H9 (cell line): ENCODE measurements at regions not wholly inside any gene's neighbourhood (a gene's known extent, or its start where the extent isn't known, plus 50 kb on each side); places are given as distances from the start of the nearest gene placed in this dataset.

Experiments
- DNase-seq: peaks from one replicate; pipeline ENCODE4 v3.0.0-alpha.2; 2017
- H2AFZ ChIP-seq: one replicate; pipeline ENCODE4 v1.6.1; 2013; ENCODE audit warnings: mild to moderate bottlenecking, low read length, control low read depth, moderate library complexity
- H2AK5ac ChIP-seq: 2 replicates; pipeline ENCODE4 v1.6.1; 2013; ENCODE audit warnings: low read length, control low read depth, mixed read lengths; ENCODE audit not compliant: insufficient read length
- H2BK120ac ChIP-seq: one replicate; pipeline ENCODE4 v1.6.1; 2013; ENCODE audit warnings: low read depth, mild to moderate bottlenecking, low read length, control low read depth, inconsistent platforms; ENCODE audit not compliant: poor library complexity, severe bottlenecking
- H2BK12ac ChIP-seq: 2 replicates; pipeline ENCODE4 v1.6.1; 2013; ENCODE audit warnings: low read length, control low read depth, mixed read lengths, low read depth; ENCODE audit not compliant: insufficient read length
- H2BK15ac ChIP-seq: 2 replicates; pipeline ENCODE4 v1.6.1; 2013; ENCODE audit warnings: low read depth, low read length, control low read depth
- H2BK20ac ChIP-seq: one replicate; pipeline ENCODE4 v1.6.1; 2013; ENCODE audit warnings: low read depth, mild to moderate bottlenecking, low read length, control low read depth, inconsistent platforms; ENCODE audit not compliant: poor library complexity, severe bottlenecking
- H2BK5ac ChIP-seq: 2 replicates; pipeline ENCODE4 v1.6.1; 2013; ENCODE audit warnings: low read length, control low read depth, mixed read lengths; ENCODE audit not compliant: insufficient read length
- H3K14ac ChIP-seq: 2 replicates; pipeline ENCODE4 v1.6.1; 2013; ENCODE audit warnings: low read length, control low read depth; ENCODE audit not compliant: insufficient read depth
- H3K18ac ChIP-seq: 2 replicates; pipeline ENCODE4 v1.6.1; 2013; ENCODE audit warnings: low read depth, mild to moderate bottlenecking, mixed read lengths, low read length, control low read depth; ENCODE audit not compliant: insufficient read length
- H3K23ac ChIP-seq: 2 replicates; pipeline ENCODE4 v1.6.1; 2013; ENCODE audit warnings: low read length, control low read depth, mixed read lengths, low read depth; ENCODE audit not compliant: insufficient read length
- H3K23me2 ChIP-seq: 2 replicates; pipeline ENCODE4 v1.6.1; 2013; ENCODE audit warnings: low read depth, mild to moderate bottlenecking, mixed read lengths, low read length, control low read depth; ENCODE audit not compliant: insufficient read length, poor library complexity, severe bottlenecking
- H3K27ac ChIP-seq: 2 replicates; pipeline ENCODE4 v1.5.1; 2013; ENCODE audit warnings: low read length, control low read depth, mixed read lengths, low read depth; ENCODE audit not compliant: insufficient read length
- H3K27me3 ChIP-seq: 2 replicates; pipeline ENCODE4 v1.6.1; 2013; ENCODE audit warnings: low read length, control low read depth, inconsistent platforms; ENCODE audit not compliant: insufficient read depth
- H3K4ac ChIP-seq: 2 replicates; pipeline ENCODE4 v1.6.1; 2013; ENCODE audit warnings: low read depth, mild to moderate bottlenecking, control low read depth, inconsistent platforms, low read length, moderate library complexity
- H3K4me1 ChIP-seq: 2 replicates; pipeline ENCODE4 v1.6.1; 2013; ENCODE audit warnings: low read length, control low read depth, inconsistent platforms; ENCODE audit not compliant: insufficient read depth
- H3K4me2 ChIP-seq: 2 replicates; pipeline ENCODE4 v1.6.1; 2013; ENCODE audit warnings: low read length, control low read depth, mixed read lengths; ENCODE audit not compliant: insufficient read length, insufficient read depth
- H3K56ac ChIP-seq: 2 replicates; pipeline ENCODE4 v1.6.1; 2013; ENCODE audit warnings: low read depth, mild to moderate bottlenecking, mixed read lengths, low read length, control low read depth; ENCODE audit not compliant: insufficient read length
- H3K79me1 ChIP-seq: 2 replicates; pipeline ENCODE4 v1.6.1; 2013; ENCODE audit warnings: low read depth, mild to moderate bottlenecking, moderate library complexity, low read length, control low read depth, inconsistent platforms; ENCODE audit not compliant: insufficient read depth, poor library complexity, severe bottlenecking
- H3K79me2 ChIP-seq: 2 replicates; pipeline ENCODE4 v1.6.1; 2013; ENCODE audit warnings: low read length, control low read depth, inconsistent platforms; ENCODE audit not compliant: insufficient read depth
- H3K9ac ChIP-seq: 2 replicates; pipeline ENCODE4 v1.6.1; 2013; ENCODE audit warnings: low read length, control low read depth, mixed read lengths; ENCODE audit not compliant: insufficient read length; ENCODE audit errors: extremely low read depth
- H3K9me3 ChIP-seq: one replicate; pipeline ENCODE4 v1.6.1; 2013; ENCODE audit warnings: low read depth, low read length, inconsistent platforms; ENCODE audit not compliant: control insufficient read depth
- H3T11ph ChIP-seq: one replicate; pipeline ENCODE4 v1.6.1; 2013; ENCODE audit warnings: mild to moderate bottlenecking, low read length, control low read depth, inconsistent platforms
- H4K20me1 ChIP-seq: one replicate; pipeline ENCODE4 v1.6.1; 2013; ENCODE audit not compliant: control insufficient read depth, insufficient read length, insufficient read depth
- H4K5ac ChIP-seq: 2 replicates; pipeline ENCODE4 v1.6.1; 2013; ENCODE audit warnings: low read depth, mild to moderate bottlenecking, mixed read lengths, low read length, control low read depth; ENCODE audit not compliant: insufficient read length
- H4K8ac ChIP-seq: replicated peaks from 2 replicates; pipeline ENCODE4 v1.6.1; 2013; ENCODE audit warnings: low read length, control low read depth, mixed read lengths, low read depth; ENCODE audit not compliant: insufficient read length
- H4K91ac ChIP-seq: 2 replicates; pipeline ENCODE4 v1.6.1; 2013; ENCODE audit warnings: low read depth, mild to moderate bottlenecking, moderate library complexity, mixed read lengths, low read length, control low read depth; ENCODE audit not compliant: insufficient read length
- H3K27ac Mint-ChIP-seq, 3 experiments: 2 replicates in 2 of 3; 3 replicates in 1 of 3; pipeline ENCODE4 v1.8.0; 2020 to 2021; ENCODE audit warnings: mixed read lengths in 3 of 3, mild to moderate bottlenecking in 1 of 3, moderate library complexity in 1 of 3
- H3K27me3 Mint-ChIP-seq: 2 replicates; pipeline ENCODE4 v1.8.0; 2021; ENCODE audit warnings: low read depth, mild to moderate bottlenecking, moderate library complexity, mixed read lengths
- H3K36me3 Mint-ChIP-seq, 3 experiments: 2 replicates in 2 of 3; 3 replicates in 1 of 3; pipeline ENCODE4 v1.8.0; 2020 to 2021; ENCODE audit warnings: low read depth in 3 of 3, mixed read lengths in 3 of 3; ENCODE audit not compliant: insufficient read depth in 1 of 3
- H3K4me1 Mint-ChIP-seq, 2 experiments: 2 replicates each; pipeline ENCODE4 v1.8.0; 2020; ENCODE audit warnings: mixed read lengths in 2 of 2
- H3K4me3 Mint-ChIP-seq, 2 experiments: 2 replicates in 1 of 2; 3 replicates in 1 of 2; pipeline ENCODE4 v1.8.0; 2020 to 2021; ENCODE audit warnings: mild to moderate bottlenecking in 2 of 2, mixed read lengths in 2 of 2, moderate library complexity in 1 of 2
- H3K9me3 Mint-ChIP-seq, 2 experiments: 2 replicates in 1 of 2; 3 replicates in 1 of 2; pipeline ENCODE4 v1.8.0; 2020; ENCODE audit warnings: mild to moderate bottlenecking in 2 of 2, mixed read lengths in 2 of 2, moderate library complexity in 1 of 2
- WGBS: extraction: QIAGEN DNeasy Blood & Tissue Kit; methylation state at CpG from one replicate; pipeline ENCODE4 v1.1.7; 2013; ENCODE audit warnings: missing lambda C conversion rate, low lambda C conversion rate, mixed read lengths; ENCODE audit not compliant: insufficient read length; ENCODE audit errors: extremely low coverage; 5-methylcytosine and 5-hydroxymethylcytosine counted together
- TF ChIP-seq, protein P1 (sequence below): fragments of 200-600 bp; sonication (generic); conservative IDR thresholded peaks from 3 replicates; pipeline ENCODE4 v1.8.0; 2021; ENCODE audit warnings: antibody characterized with exemption, mild to moderate bottlenecking

DNA sequence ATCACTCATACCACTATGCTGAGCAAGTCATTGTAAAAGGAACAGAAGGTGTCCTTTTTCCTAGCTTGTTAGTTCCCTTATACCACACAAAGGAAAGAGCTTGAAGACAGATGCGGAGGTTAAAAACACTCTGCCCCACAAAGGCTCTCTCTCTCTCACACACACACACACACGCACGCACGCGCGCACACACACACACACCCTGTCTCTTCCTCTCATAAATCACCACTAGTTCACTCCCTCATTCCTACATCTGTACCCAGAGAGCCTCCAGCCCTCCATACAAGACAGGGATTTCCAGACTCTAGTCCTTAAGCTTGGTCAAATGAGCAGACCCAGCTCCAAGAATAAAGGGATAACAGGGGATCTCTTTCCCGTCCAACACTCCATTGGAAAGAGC lies 120.1 kb upstream of the THBS1 start:
- H3K4me1 Mint-ChIP-seq, result no peaks in the 10 kb centered on the region
- H2BK5ac ChIP-seq, result no peak overlapping the region
- no peaks in the 10 kb centered on the region for H3K79me1 ChIP-seq
- no peak overlapping the region for H3K18ac ChIP-seq
- TF ChIP-seq, protein P1, sequence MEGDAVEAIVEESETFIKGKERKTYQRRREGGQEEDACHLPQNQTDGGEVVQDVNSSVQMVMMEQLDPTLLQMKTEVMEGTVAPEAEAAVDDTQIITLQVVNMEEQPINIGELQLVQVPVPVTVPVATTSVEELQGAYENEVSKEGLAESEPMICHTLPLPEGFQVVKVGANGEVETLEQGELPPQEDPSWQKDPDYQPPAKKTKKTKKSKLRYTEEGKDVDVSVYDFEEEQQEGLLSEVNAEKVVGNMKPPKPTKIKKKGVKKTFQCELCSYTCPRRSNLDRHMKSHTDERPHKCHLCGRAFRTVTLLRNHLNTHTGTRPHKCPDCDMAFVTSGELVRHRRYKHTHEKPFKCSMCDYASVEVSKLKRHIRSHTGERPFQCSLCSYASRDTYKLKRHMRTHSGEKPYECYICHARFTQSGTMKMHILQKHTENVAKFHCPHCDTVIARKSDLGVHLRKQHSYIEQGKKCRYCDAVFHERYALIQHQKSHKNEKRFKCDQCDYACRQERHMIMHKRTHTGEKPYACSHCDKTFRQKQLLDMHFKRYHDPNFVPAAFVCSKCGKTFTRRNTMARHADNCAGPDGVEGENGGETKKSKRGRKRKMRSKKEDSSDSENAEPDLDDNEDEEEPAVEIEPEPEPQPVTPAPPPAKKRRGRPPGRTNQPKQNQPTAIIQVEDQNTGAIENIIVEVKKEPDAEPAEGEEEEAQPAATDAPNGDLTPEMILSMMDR, result no peak
- no peaks in the 10 kb centered on the region for H4K20me1 ChIP-seq
- H3K9me3 Mint-ChIP-seq, result no peaks in the 10 kb centered on the region
- H3K27me3 ChIP-seq, result no peaks in the 10 kb centered on the region; the same call in 1 of the 2 replicates
- H3K79me2 ChIP-seq, result no peaks in the 10 kb centered on the region
- H3K27ac Mint-ChIP-seq, result no peak overlapping the region
- no peak overlapping the region for H4K8ac ChIP-seq
- no peaks in the 10 kb centered on the region for H3K23me2 ChIP-seq
- no peak overlapping the region for H3K4me2 ChIP-seq
- no peak overlapping the region for H3K4ac ChIP-seq
- no peak overlapping the region for H3K14ac ChIP-seq
- no peak overlapping the region for H3K9ac ChIP-seq
- H4K5ac ChIP-seq, result no peak overlapping the region
- no peak for DNase-seq
- no peaks in the 10 kb centered on the region for H3K36me3 Mint-ChIP-seq
- H2BK12ac ChIP-seq, result no peak overlapping the region
- H2BK20ac ChIP-seq, result no peak overlapping the region
- no peak overlapping the region for H4K91ac ChIP-seq
- WGBS, result no CpG with 5 or more reads among the region's 7 CpGs
- no peaks in the 10 kb centered on the region for H3K4me1 ChIP-seq
- no peak overlapping the region for H2AFZ ChIP-seq
- no peak overlapping the region for H3K4me3 Mint-ChIP-seq
- H3T11ph ChIP-seq, result no peak overlapping the region
- no peaks in the 10 kb centered on the region for H3K9me3 ChIP-seq
- no peak overlapping the region for H2BK15ac ChIP-seq
- no peak overlapping the region for H3K56ac ChIP-seq
- no peak overlapping the region for H3K23ac ChIP-seq
- no peak overlapping the region for H2BK120ac ChIP-seq
- H2AK5ac ChIP-seq, result no peak overlapping the region
- H3K27me3 Mint-ChIP-seq, result no peaks in the 10 kb centered on the region; the same call in 1 of the 2 replicates
- H3K27ac ChIP-seq, result no peak overlapping the region
